ENCODE measurements at regions not wholly inside any gene's neighbourhood (a gene's known extent, or its start where the extent isn't known, plus 50 kb on each side); places are given as distances from the start of the nearest gene placed in this dataset.
"Not testable (repeated sequence)": the region's sequence is repeated elsewhere in the genome, so short reads cannot be mapped to it uniquely, and the experiment has no call there.

DNA sequence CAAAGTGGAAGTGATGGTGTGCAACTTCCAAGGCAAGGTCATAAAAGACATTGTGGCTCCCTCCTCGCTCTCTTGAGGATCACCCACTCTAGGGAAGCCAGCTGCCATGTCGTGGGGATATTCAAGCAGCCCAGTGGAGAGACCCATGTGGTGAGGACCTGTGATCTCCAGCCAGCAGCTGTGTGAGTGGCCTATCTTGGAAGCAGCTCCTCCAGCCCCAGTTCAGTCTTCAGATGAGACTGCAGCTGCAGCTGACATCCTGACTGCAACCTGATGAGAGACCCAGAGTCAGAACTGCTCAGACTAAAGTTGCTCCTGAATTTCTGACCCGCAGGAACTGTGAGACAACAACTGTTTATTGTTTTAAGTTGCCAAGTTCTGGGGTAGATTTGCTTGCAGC is 86.4 kb upstream of the GRK3 start (continued):
- TF ChIP-seq, protein P1, sequence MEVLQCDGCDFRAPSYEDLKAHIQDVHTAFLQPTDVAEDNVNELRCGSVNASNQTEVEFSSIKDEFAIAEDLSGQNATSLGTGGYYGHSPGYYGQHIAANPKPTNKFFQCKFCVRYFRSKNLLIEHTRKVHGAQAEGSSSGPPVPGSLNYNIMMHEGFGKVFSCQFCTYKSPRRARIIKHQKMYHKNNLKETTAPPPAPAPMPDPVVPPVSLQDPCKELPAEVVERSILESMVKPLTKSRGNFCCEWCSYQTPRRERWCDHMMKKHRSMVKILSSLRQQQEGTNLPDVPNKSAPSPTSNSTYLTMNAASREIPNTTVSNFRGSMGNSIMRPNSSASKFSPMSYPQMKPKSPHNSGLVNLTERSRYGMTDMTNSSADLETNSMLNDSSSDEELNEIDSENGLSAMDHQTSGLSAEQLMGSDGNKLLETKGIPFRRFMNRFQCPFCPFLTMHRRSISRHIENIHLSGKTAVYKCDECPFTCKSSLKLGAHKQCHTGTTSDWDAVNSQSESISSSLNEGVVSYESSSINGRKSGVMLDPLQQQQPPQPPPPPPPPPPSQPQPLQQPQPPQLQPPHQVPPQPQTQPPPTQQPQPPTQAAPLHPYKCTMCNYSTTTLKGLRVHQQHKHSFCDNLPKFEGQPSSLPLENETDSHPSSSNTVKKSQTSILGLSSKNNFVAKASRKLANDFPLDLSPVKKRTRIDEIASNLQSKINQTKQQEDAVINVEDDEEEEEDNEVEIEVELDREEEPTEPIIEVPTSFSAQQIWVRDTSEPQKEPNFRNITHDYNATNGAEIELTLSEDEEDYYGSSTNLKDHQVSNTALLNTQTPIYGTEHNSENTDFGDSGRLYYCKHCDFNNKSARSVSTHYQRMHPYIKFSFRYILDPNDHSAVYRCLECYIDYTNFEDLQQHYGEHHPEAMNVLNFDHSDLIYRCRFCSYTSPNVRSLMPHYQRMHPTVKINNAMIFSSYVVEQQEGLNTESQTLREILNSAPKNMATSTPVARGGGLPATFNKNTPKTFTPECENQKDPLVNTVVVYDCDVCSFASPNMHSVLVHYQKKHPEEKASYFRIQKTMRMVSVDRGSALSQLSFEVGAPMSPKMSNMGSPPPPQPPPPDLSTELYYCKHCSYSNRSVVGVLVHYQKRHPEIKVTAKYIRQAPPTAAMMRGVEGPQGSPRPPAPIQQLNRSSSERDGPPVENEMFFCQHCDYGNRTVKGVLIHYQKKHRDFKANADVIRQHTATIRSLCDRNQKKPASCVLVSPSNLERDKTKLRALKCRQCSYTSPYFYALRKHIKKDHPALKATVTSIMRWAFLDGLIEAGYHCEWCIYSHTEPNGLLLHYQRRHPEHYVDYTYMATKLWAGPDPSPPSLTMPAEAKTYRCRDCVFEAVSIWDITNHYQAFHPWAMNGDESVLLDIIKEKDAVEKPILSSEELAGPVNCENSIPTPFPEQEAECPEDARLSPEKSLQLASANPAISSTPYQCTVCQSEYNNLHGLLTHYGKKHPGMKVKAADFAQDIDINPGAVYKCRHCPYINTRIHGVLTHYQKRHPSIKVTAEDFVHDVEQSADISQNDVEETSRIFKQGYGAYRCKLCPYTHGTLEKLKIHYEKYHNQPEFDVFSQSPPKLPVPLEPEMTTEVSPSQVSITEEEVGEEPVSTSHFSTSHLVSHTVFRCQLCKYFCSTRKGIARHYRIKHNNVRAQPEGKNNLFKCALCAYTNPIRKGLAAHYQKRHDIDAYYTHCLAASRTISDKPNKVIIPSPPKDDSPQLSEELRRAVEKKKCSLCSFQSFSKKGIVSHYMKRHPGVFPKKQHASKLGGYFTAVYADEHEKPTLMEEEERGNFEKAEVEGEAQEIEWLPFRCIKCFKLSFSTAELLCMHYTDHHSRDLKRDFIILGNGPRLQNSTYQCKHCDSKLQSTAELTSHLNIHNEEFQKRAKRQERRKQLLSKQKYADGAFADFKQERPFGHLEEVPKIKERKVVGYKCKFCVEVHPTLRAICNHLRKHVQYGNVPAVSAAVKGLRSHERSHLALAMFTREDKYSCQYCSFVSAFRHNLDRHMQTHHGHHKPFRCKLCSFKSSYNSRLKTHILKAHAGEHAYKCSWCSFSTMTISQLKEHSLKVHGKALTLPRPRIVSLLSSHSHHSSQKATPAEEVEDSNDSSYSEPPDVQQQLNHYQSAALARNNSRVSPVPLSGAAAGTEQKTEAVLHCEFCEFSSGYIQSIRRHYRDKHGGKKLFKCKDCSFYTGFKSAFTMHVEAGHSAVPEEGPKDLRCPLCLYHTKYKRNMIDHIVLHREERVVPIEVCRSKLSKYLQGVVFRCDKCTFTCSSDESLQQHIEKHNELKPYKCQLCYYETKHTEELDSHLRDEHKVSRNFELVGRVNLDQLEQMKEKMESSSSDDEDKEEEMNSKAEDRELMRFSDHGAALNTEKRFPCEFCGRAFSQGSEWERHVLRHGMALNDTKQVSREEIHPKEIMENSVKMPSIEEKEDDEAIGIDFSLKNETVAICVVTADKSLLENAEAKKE (CRISPR knock-in tag; IDR thresholded peaks at IDR 0.05), result no peak
- no peak for TF ChIP-seq CREB1 (CRISPR knock-in tag; IDR thresholded peaks at IDR 0.05; ENCODE audit: low read depth)
- no peak for TF ChIP-seq STAT1 (IDR thresholded peaks at IDR 0.05; ENCODE audit: unreplicated experiment)

DNA sequence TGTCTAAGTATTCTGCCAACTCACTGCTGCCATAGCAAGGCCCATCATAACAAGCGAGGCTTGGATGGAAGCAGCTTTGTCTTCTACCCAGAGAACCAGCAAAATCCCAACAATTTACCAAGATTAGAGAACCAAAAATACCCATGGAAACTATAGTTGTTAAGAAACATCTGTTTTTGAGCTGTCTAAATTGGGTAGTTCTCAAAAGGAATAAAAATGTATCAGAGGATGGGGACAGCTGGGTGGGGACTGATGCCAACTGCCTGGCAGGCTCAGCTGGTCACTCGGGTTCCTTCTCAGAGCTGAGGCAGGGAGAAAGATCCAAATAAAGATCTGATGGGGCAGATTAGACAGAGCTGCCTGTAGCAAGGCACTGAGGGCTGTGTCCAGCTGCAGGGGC is 85.9 kb upstream of the GRK3 start:
- peaks cover 13% of the 10 kb centered on the region for H3K9me3 Mint-ChIP-seq
- H3K4me1 ChIP-seq (ENCODE audit: insufficient read depth), result no peaks in the 10 kb centered on the region
- no peak overlapping the region for H3K4me3 ChIP-seq
- H3K4me3 Mint-ChIP-seq, result no peak overlapping the region
- peaks cover 4% of the 10 kb centered on the region for H3K27me3 Mint-ChIP-seq (ENCODE audit: insufficient read depth, low read depth, poor library complexity)
- H3K27ac Mint-ChIP-seq, result no peak overlapping the region
- H3K27ac ChIP-seq (ENCODE audit: low read depth), result no peak overlapping the region
- H3K4me1 Mint-ChIP-seq, result no peaks in the 10 kb centered on the region
- no peaks in the 10 kb centered on the region for H3F3A ChIP-seq (replicated peaks; ENCODE audit: low read depth)
- no peaks in the 10 kb centered on the region for H3K27me3 ChIP-seq (ENCODE audit: insufficient read depth)
- DNase-seq (ENCODE audit: low spot score) (no peak), ATAC-seq (no peak)
- H3K36me3 ChIP-seq (ENCODE audit: insufficient read depth), result 0 out of 2 replicates have a peak, but pooled peaks cover 4% of the 10 kb centered on the region
- H3K79me2 ChIP-seq (replicated peaks; ENCODE audit: insufficient read depth), result no peaks in the 10 kb centered on the region
- no peak overlapping the region for H3K4me2 ChIP-seq
- peaks cover 53% of the 10 kb centered on the region for H3K36me3 Mint-ChIP-seq (ENCODE audit: low read depth)
- TF ChIP-seq JUNB (IDR thresholded peaks at IDR 0.05; ENCODE audit: unreplicated experiment), result no peak
- 0 out of 2 replicates have a peak, but pooled peaks cover 5% of the 10 kb centered on the region for H3K9me2 ChIP-seq (ENCODE audit: insufficient read depth)
- peaks cover 7% of the 10 kb centered on the region for H4K20me1 ChIP-seq (replicated peaks; ENCODE audit: insufficient read depth)
- no peak overlapping the region for H2AFZ ChIP-seq

DNA sequence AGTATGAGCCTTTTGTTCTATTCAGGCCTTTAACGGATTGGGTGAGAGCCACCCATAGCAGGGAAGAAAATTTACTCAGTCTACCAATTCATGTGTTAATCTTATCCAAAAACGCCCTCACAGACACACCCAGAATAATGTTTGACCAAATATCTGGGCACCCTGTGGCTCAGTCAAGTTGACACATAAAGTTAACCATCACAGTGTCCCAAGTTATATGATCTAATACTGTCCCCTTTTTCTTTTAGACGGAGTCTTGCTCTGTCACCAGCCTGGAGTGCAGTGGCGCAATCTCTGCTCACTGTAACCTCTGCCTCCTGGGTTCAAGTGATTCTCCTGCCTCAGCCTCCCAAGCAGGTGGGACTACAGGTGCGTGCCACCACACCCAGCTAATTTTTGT is 83.6 kb upstream of the GRK3 start:
- H3K36me3 ChIP-seq (ENCODE audit: insufficient read depth); DNase-seq (ENCODE audit: low spot score); H3K27ac Mint-ChIP-seq; H3K27ac ChIP-seq (ENCODE audit: low read depth); H3K4me2 ChIP-seq; H3K4me3 ChIP-seq; H3K79me2 ChIP-seq (replicated peaks; ENCODE audit: insufficient read depth); H3K4me1 Mint-ChIP-seq; ATAC-seq; H3K4me3 Mint-ChIP-seq; H3K4me1 ChIP-seq (ENCODE audit: insufficient read depth); H2AFZ ChIP-seq; H4K20me1 ChIP-seq (replicated peaks; ENCODE audit: insufficient read depth); H3K9me2 ChIP-seq (ENCODE audit: insufficient read depth); H3K27me3 ChIP-seq (ENCODE audit: insufficient read depth); H3F3A ChIP-seq (replicated peaks; ENCODE audit: low read depth); H3K27me3 Mint-ChIP-seq (ENCODE audit: insufficient read depth, low read depth, poor library complexity): not testable (repeated sequence)
- Mint-ChIP-seq H3K36me3 (ENCODE audit: low read depth) (peaks cover 70% of the 10 kb centered on the region), H3K9me3 (peaks cover 13% of the 10 kb centered on the region)

All from GM23338 (cell line).